ENCODE measurements at regions not wholly inside any gene's neighbourhood (a gene's known extent, or its start where the extent isn't known, plus 50 kb on each side); places are given as distances from the start of the nearest gene placed in this dataset.

DNA sequence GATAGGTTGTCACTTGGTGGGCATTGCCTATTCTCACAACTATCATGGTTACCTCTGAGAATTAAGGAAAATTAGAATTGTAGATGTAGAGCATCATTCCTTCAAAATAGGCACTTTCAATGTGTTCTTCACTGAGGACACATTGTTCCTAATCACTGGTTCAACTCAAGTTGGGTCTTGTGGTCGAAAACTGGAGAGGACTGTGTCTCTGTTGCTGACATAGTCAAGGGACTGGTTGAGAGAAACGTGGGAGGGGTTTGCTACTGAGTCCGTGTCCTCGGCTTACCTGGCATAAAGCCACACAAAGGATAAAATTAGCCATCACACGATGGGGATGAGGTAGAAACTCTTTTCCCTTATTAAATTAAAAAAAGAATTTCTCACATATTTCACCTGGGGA is 205.9 kb upstream of the CD180 start:
- TF ChIP-seq, protein P1, sequence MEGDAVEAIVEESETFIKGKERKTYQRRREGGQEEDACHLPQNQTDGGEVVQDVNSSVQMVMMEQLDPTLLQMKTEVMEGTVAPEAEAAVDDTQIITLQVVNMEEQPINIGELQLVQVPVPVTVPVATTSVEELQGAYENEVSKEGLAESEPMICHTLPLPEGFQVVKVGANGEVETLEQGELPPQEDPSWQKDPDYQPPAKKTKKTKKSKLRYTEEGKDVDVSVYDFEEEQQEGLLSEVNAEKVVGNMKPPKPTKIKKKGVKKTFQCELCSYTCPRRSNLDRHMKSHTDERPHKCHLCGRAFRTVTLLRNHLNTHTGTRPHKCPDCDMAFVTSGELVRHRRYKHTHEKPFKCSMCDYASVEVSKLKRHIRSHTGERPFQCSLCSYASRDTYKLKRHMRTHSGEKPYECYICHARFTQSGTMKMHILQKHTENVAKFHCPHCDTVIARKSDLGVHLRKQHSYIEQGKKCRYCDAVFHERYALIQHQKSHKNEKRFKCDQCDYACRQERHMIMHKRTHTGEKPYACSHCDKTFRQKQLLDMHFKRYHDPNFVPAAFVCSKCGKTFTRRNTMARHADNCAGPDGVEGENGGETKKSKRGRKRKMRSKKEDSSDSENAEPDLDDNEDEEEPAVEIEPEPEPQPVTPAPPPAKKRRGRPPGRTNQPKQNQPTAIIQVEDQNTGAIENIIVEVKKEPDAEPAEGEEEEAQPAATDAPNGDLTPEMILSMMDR (IDR thresholded peaks at IDR 0.05; ENCODE audit: insufficient read depth, low read depth, low read length), result no peak
- no peak for TF ChIP-seq EZH2 (IDR thresholded peaks at IDR 0.05; ENCODE audit: insufficient read depth, low read length)

All from astrocyte (in vitro differentiated cells and primary cell).